HG03097 (cell line): ENCODE measurements at regions not wholly inside any gene's neighbourhood (a gene's known extent, or its start where the extent isn't known, plus 50 kb on each side); places are given as distances from the start of the nearest gene placed in this dataset.
"Not testable (repeated sequence)": the region's sequence is repeated elsewhere in the genome, so short reads cannot be mapped to it uniquely, and the experiment has no call there.

Experiments used
- ATAC-seq: cut with Tn5 transposase; IDR thresholded peaks from one replicate; pipeline ENCODE4 v1.9.1; 2021; ENCODE audit not compliant: unreplicated experiment, low FRiP score

DNA sequence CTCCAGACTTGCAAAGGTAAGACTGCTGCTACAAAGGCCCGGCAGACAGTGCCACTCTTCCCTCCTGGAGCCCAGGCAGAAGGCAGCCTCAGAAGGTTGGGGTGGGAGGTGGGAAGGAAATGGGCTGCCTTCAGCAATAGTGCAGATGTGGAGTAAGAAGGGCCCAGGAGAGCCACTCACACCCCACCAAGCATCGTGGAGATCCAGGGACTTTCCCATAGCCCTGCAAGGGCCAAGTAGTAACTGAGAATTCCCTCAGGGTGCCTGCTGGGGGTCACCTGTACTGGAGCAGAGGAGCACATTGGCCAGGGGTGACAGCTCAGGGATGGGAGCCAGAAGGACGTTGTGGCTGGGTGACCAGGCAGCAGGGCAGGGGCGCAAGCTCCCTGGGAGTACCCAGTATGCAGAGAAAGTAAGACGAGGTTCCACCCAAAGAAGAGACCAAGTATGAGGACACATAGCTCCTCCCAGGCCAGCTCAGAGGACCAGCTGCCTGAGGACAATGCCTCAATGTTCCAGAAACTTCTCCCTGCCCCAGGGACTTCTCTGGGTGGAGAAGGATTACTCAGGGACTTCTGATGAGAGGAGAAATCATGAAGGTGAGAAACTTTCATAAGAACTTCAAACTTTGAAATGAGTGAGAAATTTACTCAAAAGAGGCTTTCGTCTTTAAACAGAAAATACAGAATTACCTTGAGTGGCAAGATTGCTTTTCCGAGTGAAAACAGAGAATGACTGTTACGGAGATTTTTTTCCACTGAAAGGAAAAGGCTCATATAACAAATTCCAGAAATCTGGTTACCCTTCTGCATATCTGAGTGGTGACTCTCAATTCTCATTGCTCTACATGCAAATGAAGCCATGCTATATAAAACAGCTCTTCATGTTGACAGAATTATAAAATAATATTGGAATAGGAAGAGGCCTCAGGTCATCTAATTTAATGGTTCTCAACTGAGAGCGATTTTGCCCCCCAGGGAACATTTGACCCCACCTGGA, 87.9 kb upstream of the TRIO start:
- ATAC-seq, result no peak

DNA sequence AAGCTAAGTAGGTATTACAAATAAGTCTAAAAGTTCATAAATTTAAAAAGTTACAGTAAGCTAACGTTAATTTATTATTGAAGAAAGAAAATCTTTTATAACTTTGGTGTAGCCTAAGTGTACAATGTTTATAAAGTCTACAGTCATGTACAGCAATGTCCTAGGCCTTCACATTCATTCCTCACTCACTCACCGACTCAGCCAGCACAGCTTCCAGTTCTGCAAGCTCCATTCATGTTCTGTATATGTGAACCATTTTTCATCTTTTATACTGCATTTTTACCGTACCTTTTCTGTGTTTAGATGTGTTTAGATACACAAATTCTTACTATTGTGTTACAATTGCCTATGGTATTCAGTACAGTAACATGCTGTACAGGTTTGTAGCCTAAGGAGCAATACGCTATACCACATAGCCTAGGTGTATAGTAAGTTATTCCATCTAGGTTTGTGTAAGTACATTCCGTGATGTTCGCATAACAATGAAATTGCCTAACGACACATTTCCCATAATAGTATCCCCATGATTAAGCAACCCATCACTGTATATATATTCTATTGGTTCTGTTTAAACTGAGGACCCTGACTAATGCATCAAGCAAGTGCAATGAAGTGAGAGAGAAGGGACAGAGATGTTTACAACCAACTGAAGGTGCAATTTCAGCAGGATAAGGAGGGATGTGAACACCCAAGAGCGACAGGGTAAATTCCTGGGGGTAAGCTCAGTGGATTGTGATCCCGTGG, 88.9 kb upstream of the TRIO start:
- no peak for ATAC-seq

DNA sequence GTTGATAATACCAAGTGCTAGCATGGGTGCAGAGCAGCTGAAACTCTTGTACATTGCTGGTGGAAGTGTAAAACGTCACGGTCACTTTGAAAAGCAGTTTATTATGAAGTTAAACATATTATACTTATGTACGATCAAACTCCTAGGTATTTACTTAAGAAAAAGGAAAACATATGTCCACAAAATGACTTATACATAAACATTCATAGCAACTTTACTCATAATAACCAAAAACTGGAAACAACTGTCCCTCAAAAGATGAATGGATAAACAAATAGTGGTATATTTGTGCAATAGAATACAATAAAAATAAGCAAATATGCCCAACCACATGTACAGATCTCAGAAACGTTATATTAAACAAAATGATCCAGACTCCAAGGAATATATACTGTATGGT, 92.3 kb upstream of the TRIO start:
- no peak for ATAC-seq

DNA sequence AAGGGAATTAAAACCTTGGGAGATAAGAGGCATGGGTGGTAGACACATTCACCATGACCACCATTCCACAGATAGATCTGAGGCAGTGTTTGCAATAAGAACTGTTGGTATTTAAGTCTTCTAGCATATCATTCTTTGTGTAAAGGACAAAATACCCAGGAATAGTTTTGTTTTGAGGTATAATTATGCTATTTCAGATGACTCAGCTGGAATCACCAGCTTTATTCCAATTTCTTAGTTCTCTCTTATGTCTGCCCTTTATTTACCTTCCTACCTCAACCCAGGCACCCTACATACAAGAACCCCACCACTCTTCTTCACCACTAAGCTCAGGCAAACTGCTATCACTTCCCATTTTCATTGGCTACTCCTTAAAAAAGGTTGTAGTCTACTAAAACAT, 94.7 kb upstream of the TRIO start:
- no peak for ATAC-seq

DNA sequence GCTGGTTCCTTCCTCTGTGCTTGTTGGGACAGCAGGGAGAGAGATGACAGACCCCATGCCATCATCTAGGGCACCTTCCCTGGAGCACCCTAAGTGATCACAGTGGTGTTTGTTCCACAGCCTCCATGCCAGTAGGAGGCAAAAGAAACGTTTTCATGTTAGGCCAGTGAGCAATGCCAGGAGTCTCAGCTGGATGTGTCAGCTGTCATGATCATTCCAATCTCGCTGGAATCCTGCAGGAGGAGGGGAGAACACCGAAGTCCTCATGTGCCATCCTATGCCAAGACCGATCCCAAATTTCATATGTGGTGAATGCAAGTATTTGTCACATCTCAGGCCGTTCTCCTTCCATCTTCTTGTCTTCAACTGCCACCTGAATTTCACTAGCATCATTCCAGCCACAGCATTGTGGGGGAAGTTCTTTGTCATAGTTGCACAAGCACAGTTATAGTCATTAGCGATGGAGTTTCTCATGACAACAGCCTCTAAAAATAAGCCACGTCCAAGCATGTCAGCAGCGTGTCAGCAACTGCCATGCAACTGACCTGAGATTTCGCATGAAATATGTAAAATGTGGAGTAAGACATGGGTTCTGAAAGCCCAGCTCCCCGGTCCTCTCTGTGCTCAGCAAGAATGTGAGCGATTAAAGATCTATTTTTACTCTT, 97.2 kb upstream of the DNAH5 start:
- ATAC-seq, result no peak

DNA sequence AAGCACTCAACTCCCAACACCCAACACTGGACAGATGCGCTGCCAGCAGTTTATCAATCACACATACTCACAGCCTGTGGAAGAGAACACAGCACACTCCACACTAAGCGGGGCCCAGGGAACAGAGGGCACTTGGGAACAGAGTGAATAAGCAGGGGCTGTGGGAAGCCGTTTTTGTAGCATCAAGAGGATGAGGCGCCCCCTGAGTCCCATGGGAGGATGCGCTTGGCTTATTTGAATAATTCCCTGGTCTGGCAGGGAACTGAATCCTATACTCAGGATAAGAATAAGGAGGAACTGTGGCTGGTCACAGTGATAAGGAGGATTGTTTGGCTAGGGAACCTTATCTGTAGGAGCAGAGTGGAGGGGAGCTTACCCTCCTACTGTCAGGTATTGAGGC, 96.1 kb upstream of the DNAH5 start:
- ATAC-seq, result no peak

DNA sequence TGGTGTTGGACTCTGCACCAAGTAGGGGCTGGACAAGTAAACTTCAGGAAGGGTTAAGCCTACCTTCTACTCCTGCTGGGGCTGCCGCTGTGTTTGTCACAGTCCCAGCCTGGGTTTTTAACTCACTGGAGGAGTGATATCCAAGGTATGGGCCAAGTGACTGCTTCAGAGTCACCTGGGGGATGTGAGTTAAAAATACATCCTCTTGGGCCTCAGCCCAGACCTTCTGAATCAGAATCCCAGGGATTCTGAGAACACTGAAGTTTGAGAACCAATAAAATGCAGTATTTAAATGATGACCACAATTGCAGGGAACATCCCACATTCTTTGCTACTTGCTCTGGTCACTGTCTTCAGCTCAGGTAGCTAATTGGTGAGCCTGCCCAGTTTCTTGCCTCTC, 95.1 kb upstream of the DNAH5 start:
- ATAC-seq, result no peak

DNA sequence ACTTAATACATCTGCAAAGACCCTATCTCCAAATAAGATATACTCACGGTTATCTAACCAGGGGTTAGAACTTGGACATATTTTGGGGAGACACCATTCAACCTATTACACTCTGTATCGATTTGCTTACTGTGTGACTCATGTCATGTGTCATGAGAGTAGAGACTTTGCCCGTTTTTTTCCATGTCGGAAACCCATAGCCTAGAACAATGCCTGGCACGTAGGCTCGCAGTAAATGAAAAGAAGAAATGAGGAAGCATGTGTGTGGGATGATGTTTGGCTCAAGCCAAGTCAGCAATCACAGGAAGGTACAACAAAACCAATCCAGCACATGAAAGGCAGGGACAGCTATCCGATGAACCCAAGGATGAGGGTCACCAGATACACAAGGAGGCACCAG, 94.6 kb upstream of the DNAH5 start:
- no peak for ATAC-seq

DNA sequence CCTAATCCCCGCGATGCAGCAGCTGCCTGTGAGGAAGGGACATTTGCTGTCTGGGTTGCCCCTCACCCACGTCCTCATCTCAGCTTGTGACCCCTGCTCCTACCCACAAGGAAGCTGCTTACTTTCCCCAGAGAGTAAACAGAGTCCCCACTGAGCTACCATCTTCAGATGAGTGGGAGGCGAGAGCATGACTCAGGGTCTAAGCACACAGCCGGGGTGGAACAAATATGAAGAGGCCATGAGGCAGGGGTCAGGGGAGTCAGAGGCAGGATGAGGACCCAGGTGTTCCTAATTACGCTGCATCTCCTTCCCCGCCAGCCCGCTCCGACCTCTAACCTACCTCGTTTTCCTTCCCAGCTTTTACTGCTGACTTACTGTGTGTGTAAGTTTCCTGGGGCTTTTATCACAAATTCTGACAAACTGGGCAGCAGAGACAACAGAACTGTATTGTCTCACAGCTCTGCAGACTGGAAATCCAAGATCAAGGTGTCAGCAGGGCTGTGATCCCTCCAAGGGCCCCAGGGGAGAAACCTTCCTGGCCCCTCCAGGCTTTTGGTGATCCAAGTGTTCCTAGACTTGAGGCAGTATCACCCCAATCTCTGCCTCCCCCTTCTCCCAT, 94.0 kb upstream of the DNAH5 start:
- ATAC-seq, result no peak

DNA sequence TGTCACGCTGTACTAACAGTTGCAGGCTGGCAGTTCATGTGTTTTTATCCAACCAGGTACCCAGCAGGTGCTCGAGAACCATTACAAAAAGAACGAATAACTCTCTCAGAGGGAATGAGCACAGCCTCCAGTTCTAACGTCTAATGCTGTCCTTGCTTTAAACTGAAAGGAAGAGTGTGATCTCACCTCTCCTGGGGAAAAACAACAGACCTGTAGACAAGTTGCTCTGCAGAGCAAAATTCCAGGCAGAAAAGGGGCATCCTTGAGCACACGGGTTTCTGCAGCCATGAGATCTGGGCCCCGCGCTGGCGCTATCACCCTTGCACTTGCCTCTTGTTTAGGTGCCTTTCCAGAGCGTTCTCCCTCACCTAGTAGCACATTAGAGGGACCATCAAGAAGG, 92.5 kb upstream of the DNAH5 start:
- ATAC-seq, result no peak

DNA sequence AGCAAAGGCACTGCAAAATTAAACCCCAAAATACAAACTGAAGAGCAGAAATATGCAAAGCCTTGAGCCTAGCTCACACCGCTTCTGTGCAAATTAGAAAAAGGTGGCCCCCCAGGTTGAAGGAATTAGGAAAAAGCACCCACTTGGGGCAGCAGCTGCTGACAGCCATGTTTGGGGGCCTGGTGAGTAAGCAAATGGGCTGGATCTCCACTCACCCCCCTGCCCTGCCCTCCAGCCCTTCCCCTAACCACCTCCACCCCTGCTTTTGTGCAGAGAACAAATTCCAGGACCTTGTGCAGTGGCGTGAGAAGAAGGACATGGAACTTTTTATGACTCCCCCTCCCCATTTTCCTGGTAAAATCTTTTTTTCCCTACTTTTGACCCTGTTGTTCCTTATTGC, 92.0 kb upstream of the DNAH5 start:
- no peak for ATAC-seq

DNA sequence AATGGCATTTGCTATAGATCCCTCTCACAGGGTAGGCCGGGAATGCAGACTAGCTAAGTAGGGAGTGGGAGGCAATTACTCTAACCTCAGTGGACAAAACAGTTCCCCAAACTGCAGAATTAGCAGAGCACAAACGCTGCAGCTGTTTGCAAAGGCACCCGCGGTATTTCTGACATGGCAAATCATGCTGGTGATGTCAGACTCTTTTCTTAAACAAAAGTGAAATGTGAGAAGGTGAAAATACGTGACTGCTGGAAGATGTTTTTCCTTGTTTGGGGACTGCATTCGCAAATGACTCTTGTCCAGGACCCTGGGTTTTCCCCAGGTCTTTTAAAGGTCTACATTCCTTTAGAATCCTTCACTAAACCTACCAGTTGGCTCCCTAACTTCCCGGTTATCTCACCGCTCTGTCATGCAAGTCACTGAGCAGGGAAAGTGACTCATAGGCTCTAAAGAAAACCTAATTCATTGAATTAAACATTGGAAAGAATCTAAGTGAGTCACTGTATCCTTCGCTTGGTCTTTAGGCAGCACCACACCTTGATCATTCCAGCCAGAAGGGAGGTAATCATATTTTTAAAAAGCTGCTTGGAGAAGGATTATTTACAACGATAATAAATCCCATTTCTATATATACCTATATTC, 91.5 kb upstream of the DNAH5 start:
- ATAC-seq, result no peak

DNA sequence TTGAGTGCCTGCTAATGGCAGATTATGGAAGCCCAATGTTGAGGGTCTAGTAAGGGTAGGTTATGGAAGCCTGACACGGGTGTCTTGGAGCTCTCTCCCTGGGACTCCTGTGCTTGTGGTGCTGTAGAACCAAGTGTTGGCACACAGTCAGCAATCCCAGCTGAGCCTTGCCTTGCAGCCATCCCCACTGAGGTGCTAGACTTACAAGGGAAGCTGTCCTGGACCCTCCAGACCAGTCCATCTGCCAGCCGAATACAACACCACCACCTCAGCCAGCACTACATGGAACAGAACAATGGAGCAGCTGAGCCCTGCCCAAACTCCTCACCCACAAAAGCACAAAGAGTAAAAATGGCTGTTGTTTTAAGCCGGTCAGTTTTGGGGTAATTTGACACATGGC, 90.5 kb upstream of the DNAH5 start:
- ATAC-seq, result no peak

DNA sequence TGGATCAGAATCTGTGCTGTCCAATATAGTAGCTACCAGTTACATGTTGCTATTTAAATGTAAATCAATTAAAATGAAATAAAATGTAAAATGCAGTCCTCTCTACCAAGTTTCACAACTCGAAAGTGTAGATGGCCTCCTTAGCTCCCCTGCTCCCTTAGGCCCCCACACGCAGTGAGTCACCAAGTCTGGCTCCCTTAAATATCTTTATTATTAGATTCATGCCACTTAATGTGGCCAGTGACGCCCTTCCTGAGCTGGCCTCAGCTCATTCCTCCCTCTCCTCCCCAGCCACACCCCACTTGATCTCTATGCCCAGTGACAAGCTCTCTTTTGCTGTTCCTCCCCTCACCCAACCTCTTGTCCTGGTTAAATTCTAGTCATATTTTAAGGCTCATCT, 88.4 kb upstream of the DNAH5 start:
- no peak for ATAC-seq

DNA sequence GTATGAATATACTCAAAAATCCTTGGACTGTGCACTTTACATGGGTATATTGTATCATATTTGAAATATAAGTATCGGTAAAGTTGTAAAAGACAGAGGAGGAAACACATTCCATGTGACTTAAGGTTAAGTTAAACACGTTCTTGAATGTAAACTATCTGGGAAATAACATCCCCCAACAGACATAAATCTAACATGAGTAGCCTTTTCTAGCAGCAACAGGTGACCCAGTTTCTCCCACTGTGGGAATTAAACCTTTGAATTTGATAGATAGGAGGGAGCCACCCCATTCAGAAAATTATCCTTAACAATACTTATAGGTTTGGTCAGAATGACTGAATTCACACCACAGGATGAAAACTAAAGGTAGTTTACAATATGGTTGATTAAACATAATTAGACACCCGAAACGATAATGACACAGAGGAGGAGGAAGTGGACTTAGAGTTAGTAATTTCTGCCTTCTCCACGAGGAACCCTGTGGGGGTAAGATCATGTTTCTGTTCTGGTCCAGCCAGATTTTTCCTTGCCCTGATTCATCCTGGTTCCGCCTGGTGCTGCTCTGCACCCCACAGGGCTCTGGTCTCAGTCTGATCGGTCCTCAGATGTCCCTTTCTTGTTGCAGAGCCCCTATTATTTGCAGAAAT, 84.6 kb upstream of the DNAH5 start:
- no peak for ATAC-seq

DNA sequence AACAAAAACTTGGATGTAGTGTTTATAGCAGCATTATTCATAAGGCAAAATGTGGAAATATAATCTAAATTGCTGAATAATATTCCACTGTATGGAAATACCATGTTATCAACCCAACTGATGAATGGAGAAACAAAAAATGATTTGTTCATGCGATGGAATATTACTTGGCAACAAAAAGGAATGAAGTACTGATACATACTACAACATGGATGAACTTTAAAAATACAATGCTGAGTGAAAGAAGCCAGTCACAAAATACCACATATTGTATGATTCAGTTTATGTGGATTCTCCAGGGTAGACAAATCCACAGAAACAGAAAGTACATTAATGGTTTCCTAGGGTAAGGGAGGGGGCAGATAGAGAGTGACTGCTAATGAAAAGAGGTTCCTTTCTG, 83.7 kb upstream of the DNAH5 start:
- no peak for ATAC-seq

DNA sequence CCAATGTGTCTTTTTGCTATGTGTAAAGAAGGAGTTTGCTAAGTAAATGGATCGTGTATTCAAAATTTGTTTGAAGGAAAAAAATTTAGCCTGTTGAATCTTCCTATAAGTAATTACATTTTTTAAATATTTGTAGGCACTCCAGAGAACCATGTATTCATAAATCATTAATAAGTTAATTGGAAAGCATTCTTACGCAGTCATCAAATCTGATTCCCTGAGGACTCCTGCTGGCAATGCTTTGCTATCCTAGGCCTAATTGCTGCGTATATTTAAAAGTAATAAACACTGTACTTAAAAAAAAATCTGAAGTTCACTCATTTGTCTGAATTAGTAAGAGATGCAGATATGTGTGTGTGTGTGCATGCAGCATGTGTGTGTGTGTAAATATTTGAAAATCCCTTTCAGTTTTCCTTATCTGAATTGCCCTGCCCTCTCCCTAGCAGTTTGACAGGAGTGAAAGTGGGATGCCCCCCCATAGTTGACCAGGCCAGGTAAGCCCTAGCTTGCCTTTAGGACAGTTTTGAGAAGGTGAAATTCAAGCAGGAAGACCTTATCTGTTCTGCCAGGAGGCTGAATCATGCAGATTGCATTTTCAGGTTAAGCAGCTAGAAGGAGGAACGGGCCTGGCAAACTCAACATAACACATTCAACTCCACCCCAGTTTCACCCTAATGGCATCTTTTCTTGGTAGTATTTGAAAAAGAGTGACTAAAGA, 81.2 kb upstream of the DNAH5 start:
- no peak for ATAC-seq

DNA sequence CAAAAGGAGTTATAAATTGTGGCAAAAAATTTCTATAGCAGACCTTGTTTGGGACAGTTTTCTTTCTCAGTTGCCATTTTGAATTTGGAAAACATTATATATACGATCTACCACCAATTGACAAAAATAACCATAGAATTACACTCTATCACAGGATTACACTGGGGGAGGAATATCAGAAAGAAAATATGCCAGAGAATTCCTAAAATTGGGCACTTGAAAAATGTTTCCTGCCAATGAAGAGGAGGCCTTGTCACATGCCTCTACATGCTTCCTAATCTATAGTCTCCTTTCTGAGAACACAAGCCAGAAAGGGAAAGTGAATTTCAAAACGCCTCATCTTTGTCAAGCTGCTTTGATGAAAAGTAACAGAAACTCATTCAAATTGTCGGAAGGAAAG, 78.5 kb upstream of the DNAH5 start:
- no peak for ATAC-seq

DNA sequence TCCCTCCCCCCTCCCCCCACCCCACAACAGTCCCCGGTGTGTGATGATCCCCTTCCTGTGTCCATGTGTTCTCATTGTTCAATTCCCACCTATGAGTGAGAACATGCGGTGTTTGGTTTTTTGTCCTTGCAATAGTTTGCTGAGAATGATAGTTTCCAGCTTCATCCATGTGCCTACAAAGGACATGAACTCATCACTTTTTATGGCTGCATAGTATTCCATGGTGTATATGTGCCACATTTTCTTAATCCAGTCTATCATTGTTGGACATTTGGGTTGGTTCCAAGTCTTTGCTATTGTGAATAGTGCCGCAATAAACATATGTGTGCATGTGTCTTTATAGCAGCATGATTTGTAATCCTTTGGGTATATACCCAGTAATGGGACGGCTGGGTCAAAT, 76.5 kb upstream of the DNAH5 start:
- ATAC-seq, result not testable (repeated sequence)
